Iris pigment epithelial cell (primary cell): ENCODE measurements at regions not wholly inside any gene's neighbourhood (a gene's known extent, or its start where the extent isn't known, plus 50 kb on each side); places are given as distances from the start of the nearest gene placed in this dataset.
A peak's percentile ranks its signal among the peaks of the same experiment; 100 is the strongest.

Experiments used
- DNase-seq: peaks from one replicate; pipeline ENCODE4 v3.0.0-alpha.2; 2011; ENCODE audit warnings: low read depth

DNA sequence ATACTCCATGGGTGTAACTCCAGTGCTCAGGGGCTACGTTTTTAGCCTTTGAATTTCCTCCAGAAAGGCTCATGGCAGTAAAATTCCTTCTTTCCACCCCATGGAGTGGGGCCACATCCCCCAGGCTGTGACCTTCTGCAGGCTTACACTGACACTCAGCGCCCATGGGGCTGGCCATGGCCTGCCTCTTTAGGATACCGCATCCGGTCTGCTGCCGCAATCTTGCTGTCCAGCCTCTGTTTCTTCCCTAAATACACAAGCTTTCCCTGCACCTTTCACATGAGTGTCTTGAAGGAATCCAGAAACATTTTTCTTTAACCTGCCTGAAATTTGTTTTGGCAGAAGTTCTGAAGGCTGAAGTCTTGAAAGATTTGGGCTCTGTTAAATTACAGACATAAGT is 170.5 kb downstream of the NTMT2 start:
- no peak for DNase-seq

DNA sequence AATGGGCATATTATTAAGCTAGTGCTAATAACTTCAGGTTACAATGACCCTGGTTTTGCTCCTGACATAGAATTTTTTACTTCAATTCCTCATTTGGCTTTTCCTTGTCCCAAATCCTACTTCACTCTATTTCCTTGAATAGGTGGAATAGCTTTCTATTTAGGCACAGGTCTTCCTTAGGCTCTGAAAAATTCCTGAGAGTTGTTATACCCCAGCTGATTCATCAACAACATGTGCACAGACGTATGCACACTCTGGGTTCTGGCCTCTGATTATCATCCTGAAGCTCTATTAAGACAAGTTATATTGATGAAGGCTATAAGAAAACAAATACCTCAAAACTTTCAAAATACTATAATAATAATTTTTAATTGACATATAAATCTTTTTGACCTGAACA is 172.4 kb downstream of the NTMT2 start:
- DNase-seq = no peak

DNA sequence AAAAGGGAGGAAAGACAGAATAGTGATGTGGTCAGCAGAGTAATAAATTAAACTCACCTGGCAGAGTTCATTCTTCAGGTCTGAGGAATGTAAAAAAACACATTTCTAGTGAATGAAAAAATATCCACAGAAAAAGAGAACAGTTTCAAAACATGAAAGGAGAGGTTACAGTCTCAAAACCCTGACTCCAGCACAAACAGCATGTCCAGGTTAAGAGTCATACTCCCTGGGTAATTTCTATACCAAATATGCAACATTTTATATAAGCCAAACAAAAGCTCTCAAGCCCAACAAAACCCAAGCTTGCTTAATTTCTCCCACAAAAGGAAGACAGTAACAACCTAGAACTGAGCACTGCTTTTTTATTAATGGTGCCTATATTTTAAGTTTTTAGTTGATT is 173.0 kb downstream of the NTMT2 start:
- no peak for DNase-seq

DNA sequence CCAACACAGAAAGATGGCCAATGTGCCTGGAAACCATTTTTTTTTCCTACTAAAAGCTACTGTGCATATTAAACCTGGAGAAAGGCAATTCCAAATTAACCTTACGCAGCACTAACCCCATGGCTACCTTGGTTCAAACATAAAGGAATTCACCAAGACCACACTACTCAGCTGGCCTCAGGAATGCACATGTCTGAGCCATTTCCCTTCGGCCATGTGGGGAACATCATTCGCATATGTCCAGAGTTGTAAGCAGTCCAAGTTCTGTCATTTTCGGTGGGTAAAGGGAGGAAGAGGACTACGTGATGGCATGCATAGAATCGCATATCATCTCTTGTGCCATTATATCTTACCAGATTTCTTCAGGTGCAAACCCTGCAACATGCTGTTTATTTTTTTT is 175.4 kb downstream of the NTMT2 start:
- peak; percentile 14 for DNase-seq

DNA sequence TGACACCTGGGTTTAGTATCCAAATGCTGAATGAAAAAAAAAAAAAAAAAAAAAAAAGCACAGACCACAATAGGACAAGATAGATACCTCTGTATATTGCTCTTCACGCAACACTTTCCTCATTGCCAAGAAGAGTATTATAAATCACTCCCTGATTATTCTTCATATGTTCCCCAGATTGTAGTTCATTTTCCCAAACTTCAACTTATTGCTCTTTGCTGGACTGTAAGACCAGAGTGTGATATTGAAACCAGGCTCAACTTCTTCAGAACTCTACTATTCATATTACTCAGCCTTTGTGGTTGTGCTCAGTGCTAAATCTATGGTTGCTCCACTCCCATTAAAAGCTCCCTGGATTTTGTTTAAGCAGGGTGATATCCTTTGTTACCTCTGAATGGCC is 180.4 kb downstream of the NTMT2 start:
- no peak for DNase-seq

DNA sequence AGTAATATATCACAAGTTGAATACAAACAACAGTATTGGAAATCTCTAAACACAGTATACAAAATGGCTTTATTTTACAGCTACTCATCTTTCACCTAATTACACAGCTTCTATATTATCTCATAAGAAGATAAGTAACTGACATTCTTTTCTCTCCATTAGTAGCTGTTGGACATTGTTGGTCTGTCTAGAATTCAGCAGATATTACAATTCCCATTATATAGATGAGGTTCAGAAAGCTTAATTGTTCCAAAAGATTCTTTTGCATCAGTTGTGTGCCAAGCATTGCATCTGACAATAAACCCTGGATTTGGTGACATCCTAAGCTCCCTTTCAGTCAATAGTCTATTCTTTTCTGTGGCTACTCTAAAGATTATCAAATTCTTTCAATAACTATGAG is 187.0 kb downstream of the NTMT2 start:
- no peak for DNase-seq

DNA sequence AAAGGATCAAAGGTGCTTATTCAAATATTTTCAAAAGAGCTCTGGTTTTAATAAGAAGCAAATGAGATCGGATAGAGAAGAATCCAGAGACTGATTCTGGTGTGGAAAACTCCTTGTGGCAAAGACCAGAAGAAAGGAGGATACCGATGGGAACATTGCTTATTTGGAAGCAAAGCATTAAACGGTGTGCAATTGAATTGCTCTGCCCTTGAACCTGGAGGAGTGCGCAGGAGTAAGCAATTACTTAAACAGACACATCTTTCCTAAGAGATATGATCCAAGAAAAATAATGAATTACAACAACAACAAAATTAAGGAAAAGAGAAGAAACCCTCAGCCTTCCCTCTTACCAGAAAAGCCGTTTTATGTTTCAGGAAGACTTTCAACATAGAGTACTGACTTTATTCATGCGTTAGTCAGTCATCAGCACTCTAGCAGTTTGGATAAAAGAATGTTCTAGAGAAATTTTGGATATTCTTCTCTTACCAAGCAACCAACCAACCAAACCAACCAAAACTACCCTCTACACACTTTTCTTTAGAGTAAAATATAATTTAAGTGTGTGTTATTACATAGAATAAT is 191.7 kb downstream of the NTMT2 start:
- DNase-seq = no peak

DNA sequence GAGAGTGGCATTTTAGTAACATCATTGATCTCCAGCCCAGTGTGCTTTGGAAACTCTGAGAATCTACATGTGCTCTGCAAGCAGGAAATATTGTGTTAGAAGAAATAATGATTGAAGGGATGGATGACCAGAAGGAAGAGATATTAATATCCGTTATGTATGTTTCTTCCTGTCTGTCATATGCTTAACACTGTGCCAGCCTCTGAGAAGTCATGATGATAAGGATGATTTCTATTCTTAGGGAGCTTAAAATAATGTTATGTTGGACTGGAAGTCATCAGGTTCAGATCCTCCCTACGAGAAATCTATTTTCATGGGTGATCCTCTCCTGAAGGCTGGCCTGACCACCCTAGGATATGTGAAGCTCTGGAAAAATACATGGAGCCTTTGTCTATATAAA is 192.4 kb upstream of the GORAB start:
- DNase-seq = no peak

DNA sequence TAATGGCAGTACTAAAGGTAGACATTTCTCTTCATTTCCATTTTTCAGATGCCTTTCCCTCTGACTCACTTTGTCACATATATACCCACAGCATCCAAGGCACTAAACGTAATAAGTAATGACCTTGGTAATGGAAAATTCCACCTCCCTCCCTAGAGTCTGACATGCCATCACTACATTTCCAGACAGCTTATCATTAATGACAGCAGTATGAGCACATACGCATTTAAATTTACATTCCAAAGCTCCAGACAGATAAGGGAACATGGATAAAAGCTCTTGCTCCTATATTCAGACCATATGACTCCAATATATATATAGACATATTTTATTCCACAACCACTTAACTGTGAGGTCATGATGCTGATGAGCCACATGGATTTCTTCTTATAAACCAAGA is 191.7 kb upstream of the GORAB start:
- no peak for DNase-seq

DNA sequence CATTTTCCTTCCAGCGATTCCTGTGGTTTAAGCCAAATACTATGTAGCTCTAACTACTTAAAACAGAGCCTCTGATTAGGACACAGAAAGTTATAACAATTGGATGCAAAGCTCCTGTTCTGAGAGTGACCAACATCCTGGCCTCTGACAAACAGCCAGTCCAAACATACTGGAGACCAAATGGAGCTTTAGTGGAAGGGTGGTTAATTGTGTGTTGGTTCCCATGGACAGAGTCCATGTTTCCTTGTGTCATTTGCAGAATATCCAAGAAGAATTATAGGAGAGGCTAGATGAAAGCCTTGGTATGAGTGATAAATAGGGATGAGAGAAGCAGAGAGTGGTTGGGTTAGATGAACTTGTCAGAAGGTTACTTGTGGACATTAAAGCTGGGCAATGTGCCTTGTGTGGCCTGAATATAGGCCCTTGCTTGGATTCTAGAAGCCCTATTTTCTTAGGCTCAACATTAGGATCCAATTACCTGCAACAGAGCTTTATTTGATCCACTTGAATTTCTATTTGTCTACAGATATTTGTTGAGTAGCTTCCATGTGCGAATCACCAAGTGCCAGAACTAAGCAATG is 180.5 kb upstream of the GORAB start:
- no peak for DNase-seq

DNA sequence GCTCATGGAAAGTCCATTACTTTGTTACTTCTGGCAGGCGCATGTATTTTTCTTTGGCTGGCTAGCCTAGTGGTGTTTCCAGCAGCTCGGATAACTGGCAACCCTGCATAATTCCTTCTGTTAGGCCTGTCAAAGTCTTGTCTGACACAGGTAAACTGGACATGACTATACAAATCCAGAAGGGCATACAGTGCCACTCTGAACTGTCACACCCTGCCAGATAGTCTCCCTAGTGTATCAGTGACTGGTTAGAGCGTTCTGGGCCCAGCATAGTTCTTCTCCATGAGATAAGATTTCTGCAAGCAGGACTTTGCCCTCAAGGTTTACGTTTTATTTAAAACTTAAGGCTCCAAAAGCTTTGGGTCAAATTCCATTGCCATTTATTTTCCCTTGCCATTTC is 177.7 kb upstream of the GORAB start:
- DNase-seq = no peak

DNA sequence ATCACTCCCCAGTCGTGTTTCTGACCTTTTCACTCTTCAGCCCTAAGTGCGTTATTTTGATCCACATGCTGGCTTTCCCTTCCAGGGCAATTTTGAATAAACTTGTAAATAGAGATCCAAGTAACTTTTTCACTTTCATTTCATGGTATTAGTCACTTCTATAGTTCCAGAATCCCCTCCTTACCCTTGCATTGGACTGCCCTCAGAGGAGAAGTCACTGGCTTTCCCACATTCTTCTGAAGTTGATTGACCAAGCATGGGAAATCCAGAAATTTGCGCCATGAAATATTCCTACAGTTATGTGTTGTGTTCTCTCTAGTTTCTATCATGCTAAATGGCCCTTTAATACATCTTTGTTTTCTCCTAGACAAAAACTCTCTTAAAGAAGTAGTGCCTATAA is 177.3 kb upstream of the GORAB start:
- no peak for DNase-seq

DNA sequence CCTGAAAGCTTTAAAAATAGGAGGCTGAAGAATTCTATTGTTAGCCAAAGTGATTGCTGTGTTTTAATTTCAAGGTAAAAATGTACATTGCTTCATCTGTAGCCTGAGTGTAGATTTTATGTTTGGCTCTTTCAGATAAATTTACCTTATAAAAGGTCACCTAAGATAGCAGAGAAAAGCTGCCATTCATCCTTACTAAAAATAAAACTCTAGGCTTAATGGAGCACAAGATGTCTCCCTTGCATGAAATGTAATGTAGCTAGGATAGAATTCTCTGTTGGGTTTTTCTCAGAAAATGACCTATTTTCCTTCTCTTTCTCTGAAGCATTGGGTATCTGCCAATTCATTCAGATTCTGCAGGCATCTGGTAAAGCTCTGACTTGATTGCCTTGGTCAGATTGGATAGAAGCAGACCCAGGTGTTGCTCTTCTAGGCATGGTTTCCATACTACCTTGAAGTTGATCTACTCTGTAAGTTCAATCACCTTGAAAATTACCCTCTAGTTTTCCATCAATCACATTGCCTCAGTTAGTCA is 176.6 kb upstream of the GORAB start:
- no peak for DNase-seq

DNA sequence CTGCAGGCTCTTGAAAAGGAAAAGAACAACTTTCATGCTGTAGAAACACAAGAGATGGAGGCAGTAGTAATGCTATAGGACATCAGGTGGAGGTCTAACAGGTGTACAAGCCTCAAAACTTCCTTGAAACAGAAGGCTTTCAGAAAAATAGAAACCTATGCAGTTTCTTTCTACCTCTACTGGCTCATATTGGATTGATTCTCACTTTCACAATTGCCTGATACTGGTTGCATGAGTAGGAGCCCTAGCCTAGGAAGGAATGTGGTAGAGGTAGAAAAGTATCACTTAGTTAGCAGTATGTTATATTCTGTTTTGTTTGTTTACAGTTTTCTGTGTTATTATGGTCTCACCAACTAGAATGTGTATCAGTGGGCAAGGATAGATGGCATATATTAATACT is 175.4 kb upstream of the GORAB start:
- DNase-seq = no peak

DNA sequence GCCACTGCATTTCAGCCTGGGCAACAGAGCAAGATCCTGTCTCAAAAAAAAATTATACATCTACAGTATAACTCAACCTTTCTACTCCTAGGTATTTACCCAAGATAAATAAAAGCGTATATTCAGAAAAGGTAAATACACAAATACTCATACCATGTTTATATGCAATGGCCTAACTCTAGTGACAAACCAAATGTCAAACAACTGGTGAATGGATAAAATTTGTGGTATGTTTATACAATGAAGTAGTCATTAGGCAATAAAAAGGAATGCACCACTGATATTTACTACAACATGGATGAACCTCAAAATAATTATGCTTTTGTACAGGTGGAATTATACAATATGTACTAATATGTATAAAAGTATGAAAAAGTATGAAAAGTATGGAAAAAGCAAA is 174.2 kb upstream of the GORAB start:
- no peak for DNase-seq

DNA sequence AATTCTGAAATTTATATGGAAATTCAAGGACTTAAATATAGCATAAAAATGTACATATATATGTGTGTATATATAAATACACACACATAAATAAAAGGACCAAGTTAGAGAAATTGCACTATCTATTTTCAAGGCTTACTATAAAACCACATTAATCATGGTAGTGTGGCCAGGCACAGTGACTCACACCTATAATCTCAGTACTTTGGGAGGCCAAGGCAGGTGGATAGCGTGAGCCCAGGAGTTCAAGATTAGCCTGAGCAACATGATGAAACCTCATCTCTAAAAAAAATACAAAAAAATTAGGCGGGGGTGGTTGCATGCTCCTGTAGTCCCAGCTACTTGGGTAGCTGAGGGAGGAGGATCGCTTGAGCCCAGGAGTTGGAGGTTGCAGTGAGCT is 171.4 kb upstream of the GORAB start:
- DNase-seq = no peak

DNA sequence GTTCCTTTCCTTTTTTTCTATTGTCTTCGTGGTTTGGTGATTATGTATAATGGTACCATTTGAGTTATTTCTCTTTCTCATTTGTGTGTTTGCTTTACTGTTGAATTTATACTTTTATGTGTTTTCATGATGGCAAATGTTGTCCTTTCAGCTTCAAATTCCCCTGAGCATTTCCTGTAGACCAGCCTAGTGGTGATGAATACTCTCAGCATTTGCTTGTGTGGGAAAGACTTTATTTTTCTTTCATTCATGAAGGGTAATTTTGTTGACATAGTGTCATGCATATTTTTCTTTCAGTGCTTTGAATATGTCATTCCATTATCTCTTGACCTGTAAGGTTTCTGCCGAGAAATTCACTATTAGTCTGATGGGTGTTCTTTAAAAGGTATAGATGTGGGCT is 166.6 kb upstream of the GORAB start:
- DNase-seq = no peak

DNA sequence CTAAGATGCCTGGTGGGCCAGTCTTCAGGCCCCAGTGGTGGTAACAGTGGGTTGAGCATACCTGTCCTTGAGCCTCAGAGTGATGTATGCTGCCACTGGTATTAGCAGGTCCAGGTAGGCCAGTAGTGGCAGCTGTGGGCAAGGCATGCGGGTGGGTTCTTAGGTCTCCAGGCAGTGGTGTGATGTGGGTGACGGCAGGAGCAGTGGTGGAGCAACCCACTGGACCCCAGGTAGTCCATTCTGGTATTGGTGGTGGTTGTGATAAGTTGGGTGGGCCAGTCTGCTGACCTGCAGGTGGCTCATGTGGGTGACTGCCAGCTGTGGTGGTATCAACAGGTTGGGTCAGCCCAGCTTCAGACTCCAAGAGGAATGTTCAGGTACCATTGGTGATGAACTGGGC is 165.0 kb upstream of the GORAB start:
- DNase-seq = no peak

DNA sequence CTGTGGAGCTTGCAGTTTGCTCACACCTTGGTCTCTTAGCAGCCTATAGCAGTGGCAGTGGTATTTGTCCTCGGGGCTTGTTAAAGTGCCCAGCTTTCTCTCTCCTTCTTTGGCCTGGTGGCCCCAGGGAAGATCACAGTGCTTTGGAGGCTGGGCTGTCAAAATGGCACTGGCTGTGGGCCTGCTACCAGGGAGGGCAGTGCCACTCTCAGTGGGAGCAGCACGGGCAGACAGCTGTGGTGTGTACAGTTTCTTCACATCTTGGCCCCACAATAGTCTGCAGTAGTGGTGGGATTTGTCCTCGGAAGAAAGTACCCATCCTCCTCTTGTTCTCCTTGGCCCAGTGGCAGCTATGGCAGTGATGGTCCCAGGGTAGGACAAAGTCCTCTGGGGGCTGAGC is 164.4 kb upstream of the GORAB start:
- DNase-seq = no peak

DNA sequence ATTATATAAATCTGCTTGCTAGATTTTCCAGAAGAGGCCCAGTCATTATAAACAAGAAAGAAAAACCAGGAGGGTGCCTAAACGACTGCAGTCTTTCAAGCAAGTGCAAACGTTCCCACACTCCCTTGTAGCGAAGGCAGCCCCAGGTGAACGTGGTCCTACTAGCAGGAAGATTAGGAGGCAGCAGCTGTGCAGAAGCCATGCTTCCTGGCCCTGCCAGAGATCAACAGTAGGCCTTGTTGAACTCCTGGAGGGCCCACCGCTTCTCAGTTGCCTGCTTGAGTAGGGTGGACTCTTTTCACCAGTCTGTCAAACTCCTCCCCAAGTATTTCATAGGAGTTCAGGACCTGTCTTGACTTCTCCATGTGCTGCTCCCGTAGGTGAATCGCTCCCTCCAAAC is 163.0 kb upstream of the GORAB start:
- DNase-seq = no peak

DNA sequence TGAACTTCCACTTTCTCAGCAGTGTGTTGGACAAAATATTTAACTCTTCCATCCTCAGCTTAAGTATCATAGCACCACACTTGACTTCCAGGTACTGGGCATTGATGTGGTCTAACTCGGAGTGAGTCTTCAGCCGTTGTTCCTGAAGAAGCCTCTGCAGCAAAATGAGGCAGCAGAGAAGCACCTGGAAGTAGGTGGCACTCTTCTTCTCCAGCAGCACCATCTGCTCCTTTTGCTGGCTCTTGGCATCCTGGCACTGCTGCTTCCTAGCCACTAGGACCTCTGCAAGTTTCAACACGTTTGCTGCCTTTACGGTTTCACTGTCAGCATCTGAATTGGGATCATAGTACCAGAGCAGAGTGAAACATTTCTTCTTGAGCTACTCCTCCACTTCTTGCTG is 162.5 kb upstream of the GORAB start:
- DNase-seq = no peak

DNA sequence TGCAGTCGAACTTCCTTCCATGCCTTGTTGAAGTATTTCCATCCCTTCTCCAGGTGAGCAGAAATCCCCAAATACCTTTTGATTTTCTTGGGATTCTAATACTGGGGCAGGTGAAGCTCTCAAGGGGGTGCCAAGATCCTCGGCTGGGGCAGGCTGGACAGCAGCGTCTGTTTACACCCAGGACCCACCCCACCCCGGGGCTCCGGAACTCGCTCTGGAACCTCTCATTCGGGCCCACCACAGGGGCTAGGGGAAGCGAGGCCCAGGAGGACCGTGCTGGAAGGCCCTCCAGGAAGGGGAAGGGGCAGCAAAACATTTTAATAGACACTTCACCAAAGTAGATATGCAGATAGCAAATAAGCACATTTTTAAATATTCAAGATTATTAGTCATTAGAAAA is 161.9 kb upstream of the GORAB start:
- DNase-seq = no peak

DNA sequence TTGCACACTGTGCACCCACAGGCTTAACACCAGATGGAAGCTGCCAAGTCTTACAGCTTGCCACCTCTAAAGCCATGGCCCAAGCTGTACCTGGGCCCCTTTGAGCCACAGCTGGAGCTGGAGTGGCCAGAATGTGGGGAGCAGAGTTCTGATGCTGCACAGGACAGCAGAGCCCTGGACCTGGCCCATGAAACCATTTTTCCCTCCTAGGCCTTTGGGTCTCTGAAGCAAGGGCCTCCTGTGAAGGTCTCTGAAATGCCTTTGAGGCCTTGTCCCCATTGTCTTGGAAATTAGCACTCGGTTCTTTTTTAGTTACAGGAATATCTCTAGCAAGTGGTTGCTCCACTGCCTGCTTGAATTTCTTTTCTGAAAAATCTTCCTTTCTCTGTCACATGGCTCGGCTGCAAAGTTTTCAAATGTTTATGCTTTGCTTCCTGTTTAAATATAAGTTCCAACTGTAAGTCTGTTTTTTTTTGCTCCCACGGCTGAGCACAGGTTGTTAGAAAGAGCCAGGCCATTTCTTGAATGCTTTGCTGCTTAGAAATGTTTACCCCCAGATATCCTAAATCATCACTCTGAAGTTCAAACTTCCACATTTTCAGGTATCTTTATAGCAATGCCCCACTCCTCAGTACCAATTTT is 156.8 kb upstream of the GORAB start:
- DNase-seq = no peak

DNA sequence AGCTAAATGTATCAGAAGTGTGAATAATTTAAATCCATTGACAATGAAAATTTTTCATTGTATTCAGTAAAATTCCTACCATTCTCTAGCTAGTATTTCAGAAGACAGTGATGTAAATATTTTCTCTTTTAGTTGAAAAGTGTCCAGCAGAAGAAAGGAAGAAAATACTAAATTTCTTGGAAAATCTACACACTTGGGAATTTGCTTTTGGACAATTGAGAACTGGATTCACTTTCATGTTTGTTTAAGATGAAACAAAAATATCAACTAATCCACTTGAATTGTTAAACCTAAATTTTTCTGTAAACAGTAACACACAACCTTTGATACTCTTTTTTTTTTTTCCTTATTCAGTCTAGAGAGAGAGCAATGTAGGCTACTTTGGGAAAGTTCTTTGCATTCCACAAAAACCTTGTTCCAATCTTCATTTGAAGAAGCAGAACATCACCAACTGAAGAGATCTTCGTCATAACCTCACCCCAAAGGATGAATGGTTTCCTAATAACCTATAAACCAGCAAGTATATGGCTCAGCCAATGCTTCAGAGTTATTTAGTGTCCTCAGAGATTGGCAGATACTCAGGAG is 155.1 kb upstream of the GORAB start:
- DNase-seq = no peak
